Neural cell (in vitro differentiated cells): ENCODE measurements at regions not wholly inside any gene's neighbourhood (a gene's known extent, or its start where the extent isn't known, plus 50 kb on each side); places are given as distances from the start of the nearest gene placed in this dataset.

Experiments used
- H2AFZ ChIP-seq: fragments of 200-600, 300-800 bp; sonication (generic), shearing (Covaris generic); 2 replicates; pipeline ENCODE4 v1.6.0; 2014; ENCODE audit warnings: low read depth, mild to moderate bottlenecking, antibody characterized with exemption, low read length, moderate library complexity
- H3F3A ChIP-seq: fragments of 200-600 bp; shearing (Covaris generic); 2 replicates; pipeline ENCODE4 v1.6.1; 2016; ENCODE audit warnings: mild to moderate bottlenecking, moderate library complexity, mixed read lengths, antibody characterized with exemption, low read length; ENCODE audit not compliant: insufficient read depth, poor library complexity, severe bottlenecking
- H3K27ac ChIP-seq: fragments of 200-600, 300-800 bp; sonication (generic), shearing (Covaris generic); 2 replicates; pipeline ENCODE4 v1.5.1; 2014; ENCODE audit warnings: mild to moderate bottlenecking, low read length, moderate library complexity
- H3K27me3 ChIP-seq: fragments of 300-800, 200-600 bp; sonication (generic), shearing (Covaris generic); 2 replicates; pipeline ENCODE4 v1.6.0; 2014; ENCODE audit warnings: mild to moderate bottlenecking, low read depth, low read length, moderate library complexity; ENCODE audit not compliant: insufficient read depth
- H3K36me3 ChIP-seq: fragments of 300-800, 200-600 bp; sonication (generic), shearing (Covaris generic); 2 replicates; pipeline ENCODE4 v1.5.1; 2014; ENCODE audit warnings: mild to moderate bottlenecking, antibody characterized with exemption, low read length, moderate library complexity; ENCODE audit not compliant: insufficient read depth
- H3K4me2 ChIP-seq: fragments of 300-800, 200-600 bp; sonication (generic), shearing (Covaris generic); 2 replicates; pipeline ENCODE4 v1.6.0; 2014; ENCODE audit warnings: mild to moderate bottlenecking, low read length
- H3K4me3 ChIP-seq: fragments of 300-800, 200-600 bp; sonication (generic), shearing (Covaris generic); 2 replicates; pipeline ENCODE4 v1.5.1; 2014; ENCODE audit warnings: mild to moderate bottlenecking, low read length, moderate library complexity
- H3K79me2 ChIP-seq: fragments of 200-600 bp; shearing (Covaris generic); replicated peaks from 2 replicates; pipeline ENCODE4 v1.6.0; 2014; ENCODE audit warnings: mild to moderate bottlenecking, low read length, moderate library complexity; ENCODE audit not compliant: insufficient read depth
- H3K9ac ChIP-seq: fragments of 300-800, 200-600 bp; sonication (generic), shearing (Covaris generic); 2 replicates; pipeline ENCODE4 v1.6.1; 2016; ENCODE audit warnings: mild to moderate bottlenecking, low read length, mixed read lengths
- H3K9me2 ChIP-seq: fragments of 200-600 bp; shearing (Covaris generic); 2 replicates; pipeline ENCODE4 v1.6.1; 2016; ENCODE audit warnings: mild to moderate bottlenecking, low read length, mixed read lengths; ENCODE audit not compliant: insufficient read depth
- H3K9me3 ChIP-seq: fragments of 200-600, 300-800 bp; sonication (generic), shearing (Covaris generic); 2 replicates; pipeline ENCODE4 v1.6.1; 2016; ENCODE audit warnings: mild to moderate bottlenecking, mixed run types, low read length, moderate library complexity, mixed read lengths
- H4K20me1 ChIP-seq: fragments of 200-600 bp; shearing (Covaris generic); 2 replicates; pipeline ENCODE4 v1.6.1; 2016; ENCODE audit warnings: mild to moderate bottlenecking, mixed run types; ENCODE audit not compliant: insufficient read depth
- CTCF ChIP-seq: fragments of 450-650 bp; IDR thresholded peaks from 2 replicates; pipeline ENCODE4 v1.5.1; 2014; ENCODE audit warnings: antibody characterized with exemption, mild to moderate bottlenecking, moderate library complexity; ENCODE audit not compliant: poor library complexity, severe bottlenecking
- EP300 ChIP-seq: fragments of 450-650 bp; conservative IDR thresholded peaks from 2 replicates; pipeline ENCODE4 v1.6.1; 2014; ENCODE audit warnings: antibody characterized with exemption, mild to moderate bottlenecking, moderate library complexity; ENCODE audit not compliant: poor library complexity, severe bottlenecking
- EZH2 ChIP-seq: fragments of 200-600, 300-800 bp; shearing (Covaris generic), sonication (generic); IDR thresholded peaks from 2 replicates; pipeline ENCODE4 v1.6.1; 2014; ENCODE audit warnings: antibody characterized with exemption, low read length, borderline replicate concordance, mild to moderate bottlenecking; ENCODE audit not compliant: insufficient read depth, poor library complexity, severe bottlenecking
- MXI1 ChIP-seq: fragments of 450-650 bp; conservative IDR thresholded peaks from 2 replicates; pipeline ENCODE4 v1.6.1; 2014; ENCODE audit warnings: antibody characterized with exemption, mild to moderate bottlenecking; ENCODE audit not compliant: poor library complexity, severe bottlenecking
- POLR2AphosphoS5 ChIP-seq: IDR thresholded peaks from 2 replicates; pipeline ENCODE4 v1.6.1; 2012
- RAD21 ChIP-seq: fragments of 450-650 bp; conservative IDR thresholded peaks from 2 replicates; pipeline ENCODE4 v1.6.1; 2014; ENCODE audit warnings: antibody characterized with exemption, mild to moderate bottlenecking, moderate library complexity
- SMC3 ChIP-seq: fragments of 450-650 bp; conservative IDR thresholded peaks from 2 replicates; pipeline ENCODE4 v1.6.1; 2014; ENCODE audit warnings: antibody characterized with exemption, mild to moderate bottlenecking, moderate library complexity; ENCODE audit not compliant: poor library complexity
- TAF1 ChIP-seq: IDR thresholded peaks from 2 replicates; pipeline ENCODE4 v1.6.1; 2012; ENCODE audit warnings: low read depth
- TF ChIP-seq, protein P1 (sequence below): IDR thresholded peaks from 2 replicates; pipeline ENCODE4 v1.6.1; 2012; ENCODE audit warnings: borderline replicate concordance

DNA sequence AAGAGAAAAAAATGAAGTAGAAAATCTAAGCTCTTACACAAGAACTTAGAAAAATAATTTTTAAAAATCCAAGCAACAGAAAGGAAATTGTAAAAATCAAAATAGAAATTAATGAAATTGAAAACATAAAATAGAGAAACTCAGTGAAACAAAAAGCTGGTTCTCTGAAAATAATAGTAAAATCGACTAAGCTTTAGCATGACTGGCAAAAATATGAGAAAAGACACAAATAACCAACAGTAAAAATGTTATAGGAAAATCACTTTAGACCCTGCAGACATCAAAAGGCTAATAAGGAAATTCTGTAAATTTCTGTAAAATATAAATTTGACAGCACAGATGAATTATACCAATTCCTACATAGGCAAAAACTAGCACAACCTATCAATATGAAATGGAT is 768.9 kb upstream of the LRRTM1 start:
- Histone ChIP-seq H4K20me1 (no peaks in the 10 kb centered on the region), H3K9ac (no peak overlapping the region), H3K9me2 (no peaks in the 10 kb centered on the region), H3K27ac (no peak overlapping the region), H3K79me2 (no peaks in the 10 kb centered on the region), H2AFZ (no peak overlapping the region), H3K9me3 (no peaks in the 10 kb centered on the region), H3K36me3 (no peaks in the 10 kb centered on the region), H3K4me2 (no peak overlapping the region), H3K4me3 (no peak overlapping the region), H3K27me3 (no peaks in the 10 kb centered on the region), H3F3A (no peaks in the 10 kb centered on the region)
- TF ChIP-seq EP300 (no peak), MXI1 (no peak), EZH2 (no peak), SMC3 (no peak)

DNA sequence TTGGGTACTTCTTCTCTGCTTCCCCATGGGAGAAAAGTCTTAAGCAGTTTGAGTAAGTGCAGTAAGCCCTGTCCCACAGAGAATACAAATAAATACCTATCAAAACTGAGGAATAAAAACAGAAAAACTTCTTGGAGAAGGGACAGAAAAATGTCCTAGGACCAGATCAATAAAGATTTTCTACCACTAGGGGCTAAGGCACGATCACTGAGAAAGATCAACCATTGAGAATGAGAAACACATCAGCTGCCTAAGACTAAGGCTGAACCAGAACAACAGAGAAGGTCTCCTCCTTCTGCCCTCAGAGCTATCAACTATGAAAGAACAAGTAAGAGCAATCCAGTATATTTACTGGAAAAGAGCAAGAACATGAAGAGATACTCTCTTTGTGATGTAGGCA is 763.6 kb upstream of the LRRTM1 start:
- Histone ChIP-seq H3K9me3 (no peaks in the 10 kb centered on the region), H3K9ac (no peak overlapping the region), H3K36me3 (no peaks in the 10 kb centered on the region), H3K79me2 (no peaks in the 10 kb centered on the region), H3F3A (no peaks in the 10 kb centered on the region), H3K4me3 (no peak overlapping the region), H3K27me3 (no peaks in the 10 kb centered on the region), H2AFZ (no peak overlapping the region), H3K4me2 (no peak overlapping the region), H3K27ac (no peak overlapping the region), H3K9me2 (no peaks in the 10 kb centered on the region), H4K20me1 (no peaks in the 10 kb centered on the region)
- TF ChIP-seq EZH2 (no peak), POLR2AphosphoS5 (no peak), RAD21 (no peak), MXI1 (no peak), TAF1 (no peak), EP300 (no peak), SMC3 (no peak), CTCF (no peak)
- TF ChIP-seq, protein P1, sequence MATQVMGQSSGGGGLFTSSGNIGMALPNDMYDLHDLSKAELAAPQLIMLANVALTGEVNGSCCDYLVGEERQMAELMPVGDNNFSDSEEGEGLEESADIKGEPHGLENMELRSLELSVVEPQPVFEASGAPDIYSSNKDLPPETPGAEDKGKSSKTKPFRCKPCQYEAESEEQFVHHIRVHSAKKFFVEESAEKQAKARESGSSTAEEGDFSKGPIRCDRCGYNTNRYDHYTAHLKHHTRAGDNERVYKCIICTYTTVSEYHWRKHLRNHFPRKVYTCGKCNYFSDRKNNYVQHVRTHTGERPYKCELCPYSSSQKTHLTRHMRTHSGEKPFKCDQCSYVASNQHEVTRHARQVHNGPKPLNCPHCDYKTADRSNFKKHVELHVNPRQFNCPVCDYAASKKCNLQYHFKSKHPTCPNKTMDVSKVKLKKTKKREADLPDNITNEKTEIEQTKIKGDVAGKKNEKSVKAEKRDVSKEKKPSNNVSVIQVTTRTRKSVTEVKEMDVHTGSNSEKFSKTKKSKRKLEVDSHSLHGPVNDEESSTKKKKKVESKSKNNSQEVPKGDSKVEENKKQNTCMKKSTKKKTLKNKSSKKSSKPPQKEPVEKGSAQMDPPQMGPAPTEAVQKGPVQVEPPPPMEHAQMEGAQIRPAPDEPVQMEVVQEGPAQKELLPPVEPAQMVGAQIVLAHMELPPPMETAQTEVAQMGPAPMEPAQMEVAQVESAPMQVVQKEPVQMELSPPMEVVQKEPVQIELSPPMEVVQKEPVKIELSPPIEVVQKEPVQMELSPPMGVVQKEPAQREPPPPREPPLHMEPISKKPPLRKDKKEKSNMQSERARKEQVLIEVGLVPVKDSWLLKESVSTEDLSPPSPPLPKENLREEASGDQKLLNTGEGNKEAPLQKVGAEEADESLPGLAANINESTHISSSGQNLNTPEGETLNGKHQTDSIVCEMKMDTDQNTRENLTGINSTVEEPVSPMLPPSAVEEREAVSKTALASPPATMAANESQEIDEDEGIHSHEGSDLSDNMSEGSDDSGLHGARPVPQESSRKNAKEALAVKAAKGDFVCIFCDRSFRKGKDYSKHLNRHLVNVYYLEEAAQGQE, result no peak

DNA sequence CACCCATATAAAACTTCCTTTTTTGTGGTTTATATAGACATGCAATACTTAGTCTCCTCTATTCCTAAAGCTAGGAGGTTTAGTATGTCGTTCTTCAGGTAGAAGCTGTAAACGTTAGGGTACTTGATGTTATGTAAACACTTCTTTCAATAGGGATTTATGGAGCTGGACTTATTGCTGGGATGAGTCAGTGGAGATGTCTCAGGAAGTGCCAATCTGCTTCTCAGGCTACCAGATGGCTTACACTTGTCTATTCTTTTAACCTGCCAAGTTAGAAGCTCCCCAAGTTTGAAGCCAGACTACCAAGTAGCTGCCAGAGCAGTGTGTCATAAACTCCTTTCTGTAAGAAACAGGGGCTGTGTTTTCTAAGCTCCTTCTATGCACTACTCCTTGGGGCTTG is 756.5 kb upstream of the LRRTM1 start:
- Histone ChIP-seq H4K20me1 (no peaks in the 10 kb centered on the region), H3K27ac (no peak overlapping the region), H3K27me3 (no peaks in the 10 kb centered on the region), H3K79me2 (no peaks in the 10 kb centered on the region), H3K9me3 (no peaks in the 10 kb centered on the region), H3F3A (no peaks in the 10 kb centered on the region), H3K4me3 (no peak overlapping the region), H3K9me2 (no peaks in the 10 kb centered on the region), H2AFZ (no peak overlapping the region), H3K36me3 (no peaks in the 10 kb centered on the region), H3K9ac (no peak overlapping the region), H3K4me2 (no peak overlapping the region)
- TF ChIP-seq MXI1 (no peak), SMC3 (no peak), RAD21 (no peak), EZH2 (no peak), POLR2AphosphoS5 (no peak), EP300 (no peak), TAF1 (no peak), CTCF (no peak)
- TF ChIP-seq, protein P1, result no peak
